ENCODE measurements at regions not wholly inside any gene's neighbourhood (a gene's known extent, or its start where the extent isn't known, plus 50 kb on each side); places are given as distances from the start of the nearest gene placed in this dataset.

DNA sequence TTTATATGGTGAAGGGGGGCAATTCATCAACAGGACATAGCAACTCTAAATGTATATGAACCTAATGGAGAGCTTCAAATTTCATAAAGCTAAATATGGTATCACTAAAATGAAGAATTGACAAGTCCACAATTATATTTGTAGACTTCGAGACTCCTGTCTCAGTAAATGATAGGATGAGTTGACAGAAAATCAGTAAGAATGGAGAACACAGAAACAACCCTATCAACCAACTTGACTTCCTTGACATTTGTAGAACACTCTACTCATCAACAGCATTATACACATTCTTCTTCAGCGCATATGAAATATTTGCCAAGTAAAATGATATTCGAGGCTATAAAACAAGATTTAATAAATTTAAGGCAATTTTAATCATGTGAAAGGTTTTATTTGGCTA lies 322.9 kb upstream of the MAF start:
- TF ChIP-seq, protein P1, sequence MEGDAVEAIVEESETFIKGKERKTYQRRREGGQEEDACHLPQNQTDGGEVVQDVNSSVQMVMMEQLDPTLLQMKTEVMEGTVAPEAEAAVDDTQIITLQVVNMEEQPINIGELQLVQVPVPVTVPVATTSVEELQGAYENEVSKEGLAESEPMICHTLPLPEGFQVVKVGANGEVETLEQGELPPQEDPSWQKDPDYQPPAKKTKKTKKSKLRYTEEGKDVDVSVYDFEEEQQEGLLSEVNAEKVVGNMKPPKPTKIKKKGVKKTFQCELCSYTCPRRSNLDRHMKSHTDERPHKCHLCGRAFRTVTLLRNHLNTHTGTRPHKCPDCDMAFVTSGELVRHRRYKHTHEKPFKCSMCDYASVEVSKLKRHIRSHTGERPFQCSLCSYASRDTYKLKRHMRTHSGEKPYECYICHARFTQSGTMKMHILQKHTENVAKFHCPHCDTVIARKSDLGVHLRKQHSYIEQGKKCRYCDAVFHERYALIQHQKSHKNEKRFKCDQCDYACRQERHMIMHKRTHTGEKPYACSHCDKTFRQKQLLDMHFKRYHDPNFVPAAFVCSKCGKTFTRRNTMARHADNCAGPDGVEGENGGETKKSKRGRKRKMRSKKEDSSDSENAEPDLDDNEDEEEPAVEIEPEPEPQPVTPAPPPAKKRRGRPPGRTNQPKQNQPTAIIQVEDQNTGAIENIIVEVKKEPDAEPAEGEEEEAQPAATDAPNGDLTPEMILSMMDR (IDR thresholded peaks at IDR 0.05) = no peak
- no peak for TF ChIP-seq POLR2A (IDR thresholded peaks at IDR 0.05; ENCODE audit: low read depth)
- no peak for TF ChIP-seq EP300 (IDR thresholded peaks at IDR 0.05)
- no peak for TF ChIP-seq POLR2AphosphoS5 (IDR thresholded peaks at IDR 0.05)

Measured in esophagus muscularis mucosa (tissue), 4 donors.